ENCODE measurements at regions not wholly inside any gene's neighbourhood (a gene's known extent, or its start where the extent isn't known, plus 50 kb on each side); places are given as distances from the start of the nearest gene placed in this dataset.
"Not testable (repeated sequence)": the region's sequence is repeated elsewhere in the genome, so short reads cannot be mapped to it uniquely, and the experiment has no call there.

DNA sequence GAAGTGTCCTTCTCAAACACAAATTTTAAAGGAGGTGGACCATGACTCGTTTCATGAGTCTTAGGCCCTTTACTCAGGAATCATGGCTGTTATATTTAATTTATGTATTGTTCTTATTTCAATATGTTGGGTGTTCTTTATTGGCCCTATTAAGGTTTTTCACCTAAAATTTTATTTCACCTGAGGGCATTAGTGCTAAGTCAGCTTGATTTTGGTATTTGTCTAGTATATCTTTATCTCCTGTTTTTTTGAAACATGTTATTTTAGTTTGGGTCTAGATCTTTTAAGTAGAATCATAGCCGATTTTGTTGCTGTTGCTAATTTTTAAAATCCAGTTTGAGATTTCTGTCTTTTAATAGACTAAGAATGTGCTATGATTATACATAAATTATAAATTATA lies 430.4 kb downstream of the RPS6KC1 start:
- DNase-seq, result no peak

DNA sequence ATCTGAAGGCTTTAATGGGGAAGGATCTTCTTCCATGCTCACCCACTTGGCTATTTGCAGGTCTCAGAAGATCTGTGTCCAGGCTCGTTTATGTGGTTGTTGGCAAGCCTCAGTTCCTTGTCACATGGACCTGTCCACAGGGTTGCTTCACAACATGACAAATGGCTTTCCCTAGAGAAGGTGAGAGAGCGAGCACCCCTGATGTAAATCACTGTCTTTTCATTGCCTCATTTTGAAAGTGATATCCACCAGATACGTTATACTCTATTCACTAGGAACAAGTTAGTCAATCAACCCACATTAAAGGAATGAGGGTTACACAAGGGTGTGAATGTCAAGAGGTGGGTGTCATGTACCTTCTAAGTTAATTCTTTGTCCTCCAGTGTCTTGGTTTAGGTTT lies 433.3 kb downstream of the RPS6KC1 start:
- DNase-seq, result no peak

DNA sequence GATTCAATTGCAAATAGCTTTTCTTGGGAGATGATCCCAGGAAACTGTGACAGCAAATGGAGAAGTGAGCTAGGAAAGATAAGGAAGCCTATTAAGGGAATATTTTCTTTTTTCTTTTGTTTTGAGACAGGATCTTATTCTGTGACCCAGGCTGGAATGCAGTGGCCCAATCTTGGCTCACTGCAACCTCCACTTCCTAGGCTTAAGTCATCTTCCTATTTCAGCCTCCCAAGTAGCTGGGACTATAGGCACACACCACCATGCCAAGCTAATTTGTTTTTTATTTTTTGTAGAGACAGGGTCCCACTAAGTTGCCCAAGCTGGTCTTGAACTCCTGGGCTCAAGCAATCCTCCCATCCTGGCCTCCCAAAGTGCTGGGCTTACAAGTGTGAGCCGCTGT lies 433.7 kb downstream of the RPS6KC1 start:
- DNase-seq, result no peak

DNA sequence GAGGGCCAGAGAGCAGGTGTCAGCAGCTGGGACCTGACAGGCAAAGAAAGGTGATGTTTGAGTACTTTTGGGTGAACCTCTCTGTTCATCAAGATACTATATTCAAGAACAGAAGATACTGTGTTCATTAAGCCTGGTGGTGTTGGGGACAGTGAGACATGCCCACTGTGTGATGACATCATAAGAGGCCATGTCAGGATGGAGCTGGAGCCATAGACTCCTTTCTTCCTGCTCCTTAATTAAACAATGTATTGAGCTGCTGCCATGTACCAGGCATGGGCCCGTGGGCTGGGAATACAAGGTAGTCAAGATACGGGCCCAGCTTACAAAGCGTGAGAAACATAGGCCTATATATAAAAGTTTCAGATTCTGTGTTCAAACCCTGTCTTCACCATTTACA lies 435.4 kb downstream of the RPS6KC1 start:
- no peak for DNase-seq

DNA sequence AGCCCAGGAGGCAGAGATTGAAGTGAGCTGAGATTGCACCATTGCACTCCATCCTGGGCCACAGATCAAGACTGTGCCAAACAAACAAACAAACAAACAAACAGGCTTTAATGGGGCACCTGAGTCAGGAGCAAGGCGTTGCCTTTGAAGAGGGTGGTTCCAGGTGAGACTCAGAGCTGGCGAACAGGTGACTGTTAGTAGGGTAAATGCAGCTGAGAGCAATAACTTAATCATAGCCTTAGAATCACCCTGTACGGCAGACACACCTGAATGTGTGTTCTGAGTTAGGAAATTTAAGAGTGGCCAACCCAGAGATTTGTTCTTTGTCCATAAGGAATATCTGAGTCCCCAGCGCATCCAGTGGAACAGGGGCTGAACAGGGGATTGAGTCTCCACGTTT lies 440.4 kb downstream of the RPS6KC1 start:
- DNase-seq, result no peak

DNA sequence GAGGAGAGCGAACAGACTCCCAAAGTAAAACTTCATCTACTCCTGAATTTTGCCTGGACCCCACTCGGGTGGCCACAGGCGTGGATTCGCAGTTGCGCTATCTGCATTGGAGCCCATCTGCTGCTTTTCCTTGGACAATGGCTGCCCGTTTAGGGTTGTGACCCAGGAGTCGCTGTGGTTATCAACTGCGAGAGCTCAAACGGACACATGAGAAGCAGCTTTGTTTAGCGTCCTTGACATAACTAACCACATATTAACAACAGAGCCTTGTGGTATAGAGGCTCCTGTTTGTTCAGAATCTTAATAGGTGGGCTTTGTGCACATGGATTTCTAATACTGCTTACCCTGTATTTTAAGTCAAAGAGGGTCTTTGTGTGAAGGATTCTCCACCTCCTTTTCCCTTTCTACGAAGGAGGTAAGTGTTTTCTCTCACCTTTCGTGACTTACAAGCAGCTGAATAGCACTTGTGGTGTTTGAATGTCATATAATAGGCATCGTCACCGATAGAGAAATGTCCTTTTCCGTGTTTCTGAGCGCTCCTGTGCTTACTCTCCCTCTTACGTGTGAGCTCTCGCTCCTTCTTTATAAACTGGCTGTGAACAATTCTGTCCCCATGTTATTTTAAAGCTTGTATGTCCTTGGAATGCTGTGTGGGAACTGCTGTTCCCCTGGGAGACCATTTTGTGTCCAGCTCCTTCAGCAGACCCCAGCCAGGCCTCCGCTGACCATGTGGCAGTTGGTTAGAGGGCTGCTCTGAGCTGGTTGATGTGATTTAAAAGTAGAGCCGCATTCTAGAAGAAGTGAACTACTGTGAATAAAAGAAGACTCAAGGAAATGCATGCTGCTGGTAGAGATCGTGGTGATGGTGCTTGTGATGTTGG lies 441.4 kb downstream of the RPS6KC1 start:
- no peak for DNase-seq

DNA sequence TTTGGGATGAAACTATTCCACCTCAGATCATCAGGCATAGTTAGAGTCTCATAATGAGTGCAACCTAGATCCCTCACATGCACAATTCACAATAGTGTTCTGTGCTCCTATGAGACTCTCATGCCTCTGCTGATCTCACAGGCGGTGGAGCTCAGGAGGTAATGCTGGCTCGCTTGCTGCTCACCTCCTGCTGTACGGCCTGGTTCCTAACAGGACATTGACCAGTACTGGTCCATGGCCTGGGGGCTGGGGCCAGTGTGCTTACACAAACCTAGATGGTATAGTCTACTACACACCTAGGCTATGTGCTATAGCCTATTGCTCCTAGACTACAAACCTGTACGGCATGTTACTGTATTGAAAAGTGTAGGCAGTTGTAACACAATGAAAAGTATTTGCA lies 448.4 kb downstream of the RPS6KC1 start:
- DNase-seq, result no peak

DNA sequence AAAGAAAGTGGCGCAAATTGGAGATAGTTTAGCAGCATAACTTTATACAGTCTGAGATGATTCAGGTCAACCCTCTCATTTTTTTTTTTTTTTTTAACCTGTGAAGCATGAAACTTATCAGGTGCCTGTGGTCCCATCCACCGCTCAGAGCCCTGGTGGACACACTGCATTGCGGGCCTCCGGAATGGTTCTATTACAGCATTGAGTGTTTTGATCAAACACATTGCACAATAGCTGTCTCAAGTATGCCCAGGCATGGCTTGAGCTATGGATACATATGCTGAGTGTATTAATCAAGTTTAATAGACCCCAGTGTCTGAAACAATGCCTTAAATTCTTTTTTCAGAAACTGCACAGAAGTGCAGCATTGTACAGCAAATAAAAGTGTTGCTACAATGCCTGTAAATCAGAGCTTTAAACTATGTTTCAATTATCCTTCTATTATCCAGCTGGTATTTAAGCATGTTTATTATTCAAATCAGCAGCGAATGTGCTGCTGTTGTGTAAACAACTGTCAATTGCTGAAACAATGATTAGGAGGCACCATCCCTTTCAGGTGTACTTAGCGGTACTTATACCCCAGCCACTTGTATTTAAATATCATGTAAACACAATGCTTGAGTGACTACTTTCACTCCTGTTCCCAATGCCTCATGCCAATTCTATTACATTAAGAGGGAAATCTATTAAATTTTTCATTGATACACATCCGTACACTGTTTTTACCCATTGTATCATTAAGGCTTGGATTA lies 456.6 kb downstream of the RPS6KC1 start:
- DNase-seq, result peak; percentile 10 to 85

DNA sequence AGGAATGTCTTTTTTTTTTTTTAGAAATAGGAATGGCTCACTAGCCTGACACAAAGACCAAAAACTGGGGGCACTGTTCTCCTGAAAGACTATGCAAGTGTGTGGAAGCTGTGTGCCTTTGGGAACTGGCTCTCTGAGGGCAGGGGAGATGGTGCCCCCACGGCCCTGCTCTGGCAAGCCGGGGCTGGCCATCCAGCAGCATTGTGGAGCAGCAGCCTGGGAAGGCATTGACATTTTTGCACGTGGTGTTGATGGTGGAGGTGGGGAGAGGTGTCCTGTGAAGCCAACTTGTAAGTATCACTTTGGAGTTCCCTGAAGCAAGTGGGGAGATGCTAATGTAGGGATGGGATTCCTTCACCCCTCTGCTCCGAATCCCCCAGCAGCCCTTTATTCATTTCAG lies 460.1 kb downstream of the RPS6KC1 start:
- no peak for DNase-seq

DNA sequence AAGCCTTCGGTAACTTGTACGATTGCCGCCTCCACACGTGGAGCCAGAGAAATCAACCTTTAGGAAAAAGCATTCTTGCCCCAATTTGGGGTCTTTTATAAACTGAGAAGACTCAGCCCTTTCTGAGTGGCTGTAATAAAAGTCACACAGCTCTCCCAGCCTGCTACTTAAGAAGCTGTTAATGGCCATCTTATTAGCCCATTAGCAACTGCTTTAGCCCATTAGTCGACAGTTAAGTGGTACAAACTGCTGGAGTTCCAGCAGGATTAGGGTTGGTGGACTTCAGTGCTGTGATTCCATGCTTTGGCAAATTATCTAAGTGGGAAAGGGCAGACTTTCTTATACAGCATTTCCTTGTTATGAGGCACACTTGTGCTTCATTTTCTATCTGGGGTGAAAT lies 461.3 kb downstream of the RPS6KC1 start:
- no peak for DNase-seq

DNA sequence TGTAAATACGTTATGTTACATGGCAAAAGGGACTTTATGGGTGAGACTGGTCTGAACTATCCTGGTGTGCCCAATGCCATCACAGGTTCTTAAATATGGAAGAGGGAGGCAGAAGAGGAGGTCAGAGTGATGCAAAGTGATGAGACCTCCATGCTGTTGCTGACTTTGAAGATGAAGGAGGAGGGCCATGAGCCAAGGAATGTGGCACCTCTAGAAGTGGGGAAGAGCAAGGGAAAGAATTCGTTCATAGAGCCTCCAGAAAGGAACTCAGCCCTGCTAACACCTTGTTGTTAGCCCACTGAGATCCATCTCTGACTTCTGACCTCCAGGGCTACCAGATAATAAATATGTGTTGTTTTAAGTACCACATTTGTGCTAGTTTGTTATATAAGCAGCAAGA lies 462.0 kb downstream of the RPS6KC1 start:
- DNase-seq, result no peak

DNA sequence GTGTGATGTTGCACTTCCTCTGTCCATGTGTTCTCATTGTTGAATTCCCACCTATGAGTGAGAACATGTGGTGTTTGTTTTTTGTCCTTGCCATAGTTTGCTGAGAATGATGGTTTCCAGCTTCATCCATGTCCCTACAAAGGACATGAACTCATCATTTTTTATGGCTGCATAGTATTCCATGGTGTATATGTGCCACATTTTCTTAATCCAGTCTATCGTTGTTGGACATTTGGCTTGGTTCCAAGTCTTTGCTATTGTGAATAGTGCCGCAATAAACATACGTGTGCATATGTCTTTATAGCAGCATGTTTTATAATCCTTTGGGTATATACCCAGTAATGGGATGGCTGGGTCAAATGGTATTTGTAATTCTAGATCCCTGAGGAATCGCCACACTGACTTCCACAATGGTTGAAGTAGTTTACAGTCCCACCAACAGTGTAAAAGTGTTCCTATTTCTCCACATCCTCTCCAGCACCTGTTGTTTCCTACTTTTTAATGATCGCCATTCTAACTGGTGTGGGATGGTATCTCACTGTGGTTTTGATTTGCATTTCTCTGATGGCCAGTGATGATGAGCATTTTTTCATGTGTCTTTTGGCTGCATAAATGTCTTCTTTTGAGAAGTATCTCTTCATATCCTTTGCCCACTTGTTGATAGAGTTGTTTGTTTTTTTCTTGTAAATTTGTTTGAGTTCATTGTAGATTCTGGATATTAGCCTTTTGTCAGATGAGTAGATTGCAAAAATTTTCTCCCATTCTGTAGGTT lies 463.6 kb downstream of the RPS6KC1 start:
- not testable (repeated sequence) for DNase-seq

DNA sequence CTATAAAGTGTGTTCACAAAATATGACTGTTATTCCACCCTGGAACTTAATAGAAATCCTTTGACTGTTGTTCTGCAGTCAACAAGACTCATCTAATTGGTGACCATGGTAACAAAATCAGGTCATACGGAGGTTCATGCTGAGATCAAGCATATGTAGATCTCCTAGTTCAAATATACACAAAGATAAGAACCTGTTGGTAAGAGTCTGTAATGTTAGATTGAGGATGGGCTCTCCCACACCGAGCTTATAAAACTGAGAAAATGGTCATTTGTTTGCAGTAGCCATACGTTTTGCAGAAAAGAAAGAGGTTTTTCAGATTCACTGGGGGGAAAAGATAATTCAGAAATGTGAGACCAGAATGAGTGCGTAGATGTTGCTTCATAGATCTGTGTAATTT lies 468.1 kb downstream of the RPS6KC1 start:
- DNase-seq, result peak; percentile 82 to 93

DNA sequence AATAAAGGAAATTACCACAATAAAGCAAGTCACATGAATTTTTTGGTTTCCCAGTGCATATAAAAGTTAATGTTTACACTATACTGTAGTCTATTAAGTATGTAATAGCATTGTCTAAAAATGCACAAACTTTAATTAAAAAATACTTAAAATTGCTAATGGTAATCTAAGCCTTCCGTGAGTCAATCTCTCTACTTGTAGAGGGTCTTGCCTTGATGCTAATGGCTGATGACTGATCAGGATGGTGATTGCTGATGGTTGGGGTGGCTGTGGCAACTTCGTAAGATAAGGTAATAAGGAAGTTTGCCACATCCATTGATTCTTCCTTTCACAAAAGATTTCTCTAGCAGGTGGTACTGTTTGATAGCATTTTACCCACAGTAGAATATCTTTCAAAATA lies 466.6 kb upstream of the PROX1 start:
- DNase-seq, result no peak

DNA sequence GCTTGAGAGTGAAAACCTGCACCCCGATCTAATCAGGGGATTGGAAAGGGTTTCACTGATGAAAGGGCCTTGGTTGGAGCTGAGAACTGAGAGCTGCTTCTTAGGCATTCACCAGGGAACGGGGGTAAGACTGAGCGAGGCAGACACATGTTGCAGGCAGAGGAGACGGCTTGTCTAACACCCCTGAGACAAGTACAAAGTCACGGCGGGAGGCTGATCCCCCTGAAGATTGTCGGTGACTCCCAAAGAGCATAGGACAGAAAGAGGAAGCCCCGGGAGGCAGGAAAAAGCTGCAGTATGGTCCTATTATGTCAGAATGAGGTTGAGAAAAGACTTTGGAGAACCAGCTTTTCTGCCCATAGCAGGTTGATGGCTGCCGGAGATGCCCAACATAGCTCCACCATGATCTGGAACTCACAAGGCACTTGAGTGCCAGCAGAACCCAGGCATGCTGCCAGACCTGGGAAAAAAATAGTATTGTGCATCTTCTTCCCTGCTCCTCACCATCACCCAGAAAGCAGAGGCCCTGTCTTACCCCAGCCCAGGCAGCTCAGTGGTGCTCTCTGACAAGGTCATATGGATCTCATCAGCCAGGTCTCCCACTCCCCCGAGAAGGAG lies 463.9 kb upstream of the PROX1 start:
- no peak for DNase-seq

DNA sequence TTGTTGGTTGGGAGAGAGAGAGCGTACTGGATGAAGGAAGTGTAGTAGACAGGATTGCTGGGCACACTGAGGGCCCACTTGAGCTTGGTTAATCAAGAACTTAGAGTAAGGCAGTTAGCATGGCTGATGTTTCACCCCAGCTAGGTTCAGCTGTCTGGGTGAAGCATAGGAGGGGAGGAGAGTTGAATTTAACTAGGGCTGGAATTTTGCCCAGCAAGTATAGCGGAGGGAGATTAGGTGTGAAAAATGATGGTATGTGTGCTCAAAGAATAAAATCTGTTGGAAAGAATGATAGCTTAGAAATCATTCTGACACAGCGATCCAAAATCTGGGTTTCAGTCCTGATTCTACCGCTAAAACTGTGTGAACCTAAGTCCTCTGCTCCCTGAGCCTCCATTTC lies 461.5 kb upstream of the PROX1 start:
- peak in 1 of 2 experiments; percentile 22 for DNase-seq

DNA sequence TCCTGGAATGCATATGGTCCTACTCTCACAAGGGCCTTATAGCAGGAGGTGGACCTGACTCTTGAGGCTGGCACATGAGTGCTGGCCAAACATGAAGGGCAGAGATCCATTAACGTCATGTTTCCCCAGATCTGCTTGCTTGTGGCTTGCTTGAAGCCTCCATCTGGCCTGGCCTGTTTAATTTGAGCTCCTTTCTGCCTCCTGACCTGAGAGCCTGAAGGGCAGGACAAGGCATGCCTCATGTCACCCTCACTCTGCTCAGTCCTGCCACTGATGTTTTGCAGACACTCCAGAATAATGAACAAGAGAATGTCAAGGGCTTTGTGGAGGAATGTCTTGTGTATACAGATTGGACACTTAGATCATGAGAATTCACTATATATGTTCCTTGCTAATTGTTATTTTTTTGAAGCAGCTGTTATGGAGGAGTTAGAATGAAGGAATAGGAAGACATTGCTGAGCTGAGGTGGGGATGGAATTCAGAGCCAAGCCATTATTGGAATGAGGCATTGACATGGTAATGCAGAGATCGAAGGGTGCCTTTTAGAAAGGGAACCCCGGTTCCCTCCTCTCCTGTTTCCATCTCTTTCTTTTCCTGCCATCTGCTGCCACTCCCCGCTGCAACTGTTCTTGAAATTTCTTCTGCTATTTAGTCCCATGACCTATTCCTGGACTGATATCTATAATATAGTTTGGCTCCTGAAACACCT lies 457.0 kb upstream of the PROX1 start:
- no peak for DNase-seq

DNA sequence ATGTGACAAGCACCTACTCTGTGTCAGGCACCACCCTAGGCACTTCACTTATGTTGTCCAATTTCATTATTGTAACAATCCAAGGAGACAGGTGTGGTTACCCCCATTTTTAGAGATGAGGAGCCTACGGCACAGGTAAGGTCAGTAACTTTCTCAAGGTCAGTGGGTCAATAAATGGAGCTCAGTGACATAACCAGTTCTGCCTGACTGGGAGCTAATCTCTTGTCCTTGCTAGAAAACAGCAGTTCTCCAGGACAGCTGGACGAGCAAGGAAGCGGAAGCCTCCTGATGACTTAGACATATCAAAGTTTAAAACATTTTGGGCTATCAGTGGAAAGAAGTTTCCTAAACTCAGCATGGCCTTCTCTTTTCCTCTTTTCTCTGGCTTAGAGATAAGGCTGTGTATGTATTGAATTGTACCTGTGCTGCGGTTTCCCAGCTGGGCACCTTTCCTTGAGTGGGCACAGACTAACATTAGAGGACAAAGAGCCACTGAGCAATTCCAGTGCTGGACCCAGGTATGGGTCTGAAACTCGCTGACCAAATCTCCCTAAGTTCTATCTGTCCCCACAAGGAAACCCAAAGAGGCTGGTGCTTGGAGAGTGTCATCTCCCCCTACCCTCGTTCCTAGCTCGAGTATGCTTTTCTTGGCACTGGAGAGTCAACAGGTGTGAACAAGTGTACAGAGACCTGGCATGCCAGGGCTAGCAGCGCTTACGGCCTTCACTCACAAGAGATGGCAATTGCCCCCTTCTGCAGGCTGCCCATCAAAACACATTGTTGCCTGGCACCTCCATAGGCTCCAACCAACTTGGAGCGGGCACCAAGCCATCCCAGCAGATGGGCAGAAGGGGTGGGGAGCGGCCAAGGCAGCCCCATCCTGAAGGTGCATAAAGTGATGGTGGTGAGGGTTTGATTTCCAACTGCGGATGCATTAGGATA lies 456.1 kb upstream of the PROX1 start:
- DNase-seq, result no peak

DNA sequence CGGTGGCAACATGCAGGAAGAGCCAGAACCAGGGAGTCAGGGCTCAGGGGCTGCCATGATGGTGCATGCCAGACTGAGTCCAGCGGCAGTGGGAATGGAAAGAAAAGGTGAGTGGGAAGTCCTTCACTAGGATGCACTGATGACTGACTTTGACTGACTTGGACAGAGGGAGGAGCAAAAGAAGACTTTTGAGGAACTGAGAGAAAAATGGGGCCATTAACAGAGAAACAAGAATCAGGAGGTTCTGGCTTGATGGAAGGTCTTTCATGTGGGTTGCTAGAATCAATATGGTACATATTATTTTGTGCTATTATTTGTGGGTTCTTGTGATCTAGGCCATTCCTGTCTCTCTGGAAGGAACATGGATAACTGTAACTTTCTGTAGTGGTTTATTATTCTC lies 454.6 kb upstream of the PROX1 start:
- no peak for DNase-seq

DNA sequence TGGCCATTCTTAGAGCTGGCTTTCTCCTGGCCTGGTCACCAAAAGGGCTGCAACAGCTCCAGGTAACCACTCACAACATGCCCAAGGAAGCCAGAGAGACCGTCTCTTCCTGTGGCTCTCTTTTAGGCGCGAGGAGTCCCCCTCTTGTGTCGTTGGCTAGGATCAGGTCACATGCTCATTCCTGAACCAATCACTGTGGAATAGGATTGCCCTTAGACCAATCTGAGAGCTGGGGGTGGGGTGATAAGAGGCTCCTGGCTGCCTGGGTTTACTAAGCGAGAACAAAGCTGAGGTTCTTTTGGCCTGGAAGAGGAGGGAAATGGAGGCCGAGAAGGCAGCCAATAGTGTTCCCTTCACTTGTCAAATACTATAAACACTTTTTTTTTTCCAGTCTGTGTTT lies 452.1 kb upstream of the PROX1 start:
- no peak for DNase-seq

DNA sequence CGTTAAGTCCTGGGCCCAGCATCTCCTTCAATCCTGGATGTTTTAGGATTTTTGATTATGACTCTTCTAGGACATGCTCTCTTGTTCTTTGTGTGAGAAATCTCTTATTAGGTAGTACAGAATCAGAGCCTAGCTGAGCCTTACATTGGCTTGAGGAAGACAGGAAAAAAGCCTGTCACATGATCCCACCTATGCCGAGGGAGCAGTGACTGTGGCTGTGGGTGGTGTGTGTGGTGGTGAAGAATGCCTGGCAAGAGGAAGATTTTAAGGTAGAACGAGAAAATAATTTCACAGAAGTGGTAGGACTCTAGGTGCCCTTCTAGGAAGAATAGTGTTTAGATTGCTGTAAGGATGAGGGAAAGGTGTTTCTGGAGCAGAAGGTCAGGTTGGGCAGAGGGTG lies 449.5 kb upstream of the PROX1 start:
- DNase-seq, result no peak
